Lung microvascular endothelial cell (primary cell): ENCODE measurements at regions not wholly inside any gene's neighbourhood (a gene's known extent, or its start where the extent isn't known, plus 50 kb on each side); places are given as distances from the start of the nearest gene placed in this dataset.
"Not testable (repeated sequence)": the region's sequence is repeated elsewhere in the genome, so short reads cannot be mapped to it uniquely, and the experiment has no call there.

ENCODE experiments used
- DNase-seq, 2 donors: peaks; one replicate each; pipeline versions ENCODE4 v3.0.0 to v3.0.0-alpha.2; 2010; ENCODE audit warnings: low read depth in 2 of 2

- no peak for DNase-seq
Measured at GRCh38 chr7:52592698-52593097, 442.7 kb upstream of the POM121L12 start.

DNA sequence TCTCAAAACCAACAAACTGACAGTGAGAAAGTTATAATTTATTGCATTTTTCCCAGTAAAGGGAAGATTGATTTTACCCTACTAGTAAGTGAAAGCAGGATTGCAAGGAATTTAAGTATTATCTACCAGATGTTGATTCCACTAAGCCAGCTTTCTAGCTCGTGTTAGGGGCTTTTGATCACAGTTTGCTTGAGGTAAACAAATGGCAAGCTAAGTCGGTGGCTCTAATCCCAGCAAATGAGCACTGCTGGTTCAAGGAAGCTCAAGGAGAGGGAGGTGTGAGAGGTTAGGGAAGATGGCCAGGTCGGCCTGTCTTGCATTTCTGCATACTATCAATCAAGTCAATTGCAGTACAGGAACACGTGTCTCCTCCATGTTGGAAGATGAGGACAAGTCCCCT, 448.7 kb upstream of the POM121L12 start:
- DNase-seq: no peak

DNA sequence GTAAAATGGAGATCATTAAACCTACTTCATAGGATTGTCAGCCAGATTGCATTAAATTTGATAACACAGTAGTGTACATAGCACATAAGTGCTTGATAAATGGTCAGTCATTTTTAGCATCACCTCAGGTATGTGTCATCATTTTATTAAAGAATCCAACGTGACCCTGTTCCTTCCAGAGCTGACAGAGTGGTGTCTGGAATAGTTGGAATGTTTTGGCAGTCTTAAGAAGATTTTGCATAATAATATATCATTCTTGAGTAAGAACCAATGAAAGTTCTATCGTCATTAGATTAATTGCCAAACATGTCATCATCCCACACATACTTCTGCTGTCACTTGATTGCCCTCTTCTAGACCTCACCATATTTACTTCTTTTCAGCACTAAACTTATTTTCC, 451.4 kb upstream of the POM121L12 start:
- no peak for DNase-seq

DNA sequence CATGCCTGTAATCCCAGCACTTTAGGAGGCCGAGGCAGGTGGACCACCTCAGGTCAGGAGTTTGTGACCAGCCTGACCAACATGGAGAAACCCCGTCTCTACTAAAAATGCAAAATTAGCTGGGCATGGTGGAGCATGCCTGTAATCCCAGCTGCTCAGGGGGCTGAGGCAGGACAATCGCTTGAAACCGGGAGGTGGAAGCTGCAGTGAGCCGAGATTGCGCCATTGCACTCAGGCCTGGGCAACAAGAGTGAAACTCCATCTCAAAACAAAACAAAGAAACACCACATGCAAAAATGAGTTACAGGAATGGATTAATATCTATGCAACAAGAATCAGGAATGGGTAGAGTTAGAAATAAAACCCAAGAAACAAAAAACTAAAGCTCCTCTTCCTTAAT, 462.3 kb upstream of the POM121L12 start:
- not testable (repeated sequence) for DNase-seq

DNA sequence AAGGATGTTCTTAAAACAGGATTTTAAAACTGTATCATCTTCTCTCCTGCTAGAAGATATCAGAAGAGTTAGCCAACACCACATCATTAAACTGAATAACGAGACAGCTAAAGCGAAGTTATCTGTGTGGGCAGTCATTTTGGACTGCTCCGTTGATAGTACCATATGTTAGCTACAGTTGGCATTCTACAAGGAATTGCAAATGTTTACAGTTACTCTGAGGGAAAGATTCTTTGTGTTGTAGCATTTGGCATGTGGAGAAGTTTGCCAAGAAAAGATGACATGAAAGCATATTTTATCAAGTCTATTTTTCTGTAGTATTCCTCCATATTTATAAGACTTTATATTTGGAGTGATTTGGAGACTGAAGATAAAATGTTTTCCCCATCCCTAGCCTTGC, 464.4 kb upstream of the POM121L12 start:
- DNase-seq: no peak

- DNase-seq: no peak
Measured at GRCh38 chr7:52569151-52569550, 466.3 kb upstream of the POM121L12 start.

DNA sequence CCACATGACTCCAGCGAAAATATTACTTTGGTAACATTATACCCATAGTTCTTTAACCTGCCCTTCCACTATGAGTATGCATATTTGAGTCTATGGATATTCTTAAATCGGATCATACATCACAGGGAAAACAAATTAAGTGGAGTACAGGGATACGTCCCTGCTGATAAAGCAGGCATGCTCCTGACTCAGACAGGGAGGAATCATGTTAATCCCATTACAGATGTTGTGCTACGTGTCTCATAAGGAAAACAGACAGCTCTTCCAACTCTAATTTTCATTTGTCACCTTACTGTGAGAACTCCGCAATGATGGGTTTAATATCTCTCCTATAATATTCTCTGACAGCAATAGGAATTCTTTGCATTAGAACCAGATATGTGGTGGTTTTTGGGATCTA, 469.5 kb upstream of the POM121L12 start:
- DNase-seq: no peak

GRCh38 chr7:52555805-52556204, 479.6 kb upstream of the POM121L12 start:
- DNase-seq: no peak

GRCh38 chr7:52547308-52547910, 488.0 kb upstream of the POM121L12 start:
- no peak for DNase-seq

DNA sequence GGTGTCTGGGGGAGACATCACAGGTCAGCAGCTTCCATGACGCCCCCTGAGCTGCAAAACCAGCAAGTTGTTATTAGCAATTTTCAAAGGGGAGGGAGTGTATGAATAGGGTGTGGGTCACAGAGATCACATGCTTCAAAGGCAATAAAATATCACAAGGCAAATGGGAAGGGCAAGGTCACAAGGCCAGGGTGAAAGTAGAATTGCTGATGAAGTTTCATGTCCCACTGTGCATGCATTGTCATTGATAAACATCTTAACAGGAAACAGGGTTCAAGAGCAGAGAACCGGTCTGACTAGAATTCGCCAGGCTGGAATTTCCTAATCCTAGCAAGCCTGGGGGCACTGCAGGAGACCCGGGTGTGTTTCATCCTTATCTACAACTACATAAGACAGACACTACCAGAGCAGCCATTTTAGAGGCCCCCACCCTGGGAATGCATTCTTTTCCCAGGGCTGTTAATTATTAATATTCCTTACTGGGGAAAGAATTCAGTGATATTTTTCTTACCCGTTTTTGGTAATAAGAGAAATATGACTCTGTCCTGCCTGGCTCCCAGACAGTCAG, 494.2 kb upstream of the POM121L12 start:
- not testable (repeated sequence) for DNase-seq

DNA sequence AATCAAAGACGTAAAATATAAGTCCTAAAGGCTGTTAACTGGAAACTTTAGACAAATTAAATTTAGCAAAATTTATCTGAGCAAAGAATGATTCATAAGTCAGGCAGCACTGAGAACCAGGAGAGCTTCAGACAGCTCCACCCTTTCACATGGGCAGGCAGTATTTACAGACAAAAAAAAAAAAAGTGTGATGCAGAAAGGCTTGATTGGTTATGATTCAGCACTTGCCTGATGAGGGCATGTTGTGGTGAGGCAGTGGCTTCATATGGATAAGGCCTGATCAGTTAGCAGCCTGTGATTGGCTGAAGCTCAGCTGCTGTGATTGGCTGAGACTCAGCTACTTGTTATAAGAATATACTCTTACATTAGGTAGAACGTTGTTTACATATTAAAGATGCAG, 495.4 kb upstream of the POM121L12 start:
- no peak for DNase-seq

DNA sequence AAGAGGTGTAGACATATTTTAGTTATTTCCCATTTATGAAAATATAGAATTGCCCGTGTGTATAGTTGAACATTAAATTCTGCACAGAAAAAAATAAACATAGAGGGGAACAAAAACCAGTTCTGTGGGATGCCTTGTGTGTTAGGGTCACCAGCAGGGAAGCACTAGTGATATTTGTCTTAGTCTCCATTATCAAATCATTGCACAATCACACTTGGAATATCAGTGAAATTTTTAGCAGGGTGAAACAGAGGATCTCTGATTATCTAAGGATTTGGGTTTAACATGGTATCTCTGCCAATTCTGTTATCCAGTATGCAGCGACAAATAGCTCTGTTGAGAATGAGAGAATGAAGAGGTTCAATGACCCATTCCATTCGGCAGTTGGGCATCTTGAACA, 496.0 kb upstream of the POM121L12 start:
- DNase-seq: no peak

- no peak for DNase-seq
Measured at GRCh38 chr7:52537051-52537450, 498.4 kb upstream of the POM121L12 start.

DNA sequence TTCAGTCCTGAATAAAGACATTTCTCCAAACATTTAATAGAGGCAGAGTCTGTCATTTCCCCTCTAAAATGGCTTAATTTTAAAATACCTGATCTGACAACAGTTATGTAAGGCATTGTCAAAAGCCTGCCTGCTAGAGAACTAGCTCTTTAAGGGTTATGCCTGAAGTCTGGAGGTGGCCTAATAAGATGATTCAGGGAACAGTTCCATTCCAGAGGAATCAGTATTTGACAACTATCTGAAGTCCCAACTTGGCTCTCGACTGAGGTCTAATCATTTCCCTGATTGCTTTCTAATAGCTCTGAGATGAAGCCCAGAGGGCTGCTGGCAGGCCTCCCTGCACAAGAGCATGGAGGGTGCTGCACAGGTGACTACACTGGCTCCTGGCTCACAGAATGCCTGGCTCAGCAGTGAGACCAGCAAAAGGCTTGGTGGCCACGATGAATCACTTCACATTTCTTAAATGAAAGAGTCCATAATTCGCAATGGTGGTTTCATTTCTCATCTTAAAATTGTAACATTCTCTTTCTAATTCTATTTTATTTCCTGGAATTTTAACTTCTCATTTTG, 509.6 kb upstream of the POM121L12 start:
- no peak for DNase-seq

- DNase-seq: no peak
Measured at GRCh38 chr7:52518869-52519268, 516.6 kb upstream of the POM121L12 start.

- DNase-seq: no peak
Measured at GRCh38 chr7:52512656-52513055, 522.8 kb upstream of the POM121L12 start.

DNA sequence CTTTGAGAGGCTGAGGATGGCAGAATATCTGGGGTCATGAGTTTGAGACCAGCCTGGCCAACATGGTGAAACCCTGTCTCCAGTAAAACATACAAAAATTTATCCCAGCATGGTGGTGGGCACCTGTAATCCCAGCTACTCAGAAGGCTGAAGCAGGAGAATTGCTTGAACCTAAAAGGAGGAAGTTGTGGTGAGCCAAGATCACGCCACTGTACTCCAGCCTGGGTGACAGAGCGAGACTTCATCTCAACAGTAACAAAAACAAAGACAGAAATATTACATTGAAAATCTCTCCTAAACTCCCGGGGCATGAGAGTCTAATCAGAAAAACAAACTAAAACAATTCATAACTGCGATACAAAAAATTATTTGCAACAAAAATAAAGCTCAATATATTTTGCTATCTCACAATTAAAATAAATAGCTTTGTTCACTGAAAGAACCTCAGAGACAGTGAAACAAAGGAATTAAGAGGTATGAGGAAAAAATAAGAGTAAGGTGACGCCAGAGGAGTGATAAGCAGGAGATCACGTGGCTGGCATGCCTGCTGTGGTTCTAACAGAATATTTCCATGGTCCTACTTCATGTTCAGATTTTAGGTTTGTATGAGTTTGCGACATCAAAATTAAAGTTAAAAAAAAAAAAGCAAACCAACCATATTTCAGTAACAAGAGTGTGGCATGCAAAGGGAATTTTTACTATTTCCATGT, 527.7 kb upstream of the POM121L12 start:
- DNase-seq: no peak

GRCh38 chr7:52506325-52506724, 529.1 kb upstream of the POM121L12 start:
- no peak for DNase-seq

- DNase-seq: no peak
Measured at GRCh38 chr7:52504561-52504960, 530.9 kb upstream of the POM121L12 start.

DNA sequence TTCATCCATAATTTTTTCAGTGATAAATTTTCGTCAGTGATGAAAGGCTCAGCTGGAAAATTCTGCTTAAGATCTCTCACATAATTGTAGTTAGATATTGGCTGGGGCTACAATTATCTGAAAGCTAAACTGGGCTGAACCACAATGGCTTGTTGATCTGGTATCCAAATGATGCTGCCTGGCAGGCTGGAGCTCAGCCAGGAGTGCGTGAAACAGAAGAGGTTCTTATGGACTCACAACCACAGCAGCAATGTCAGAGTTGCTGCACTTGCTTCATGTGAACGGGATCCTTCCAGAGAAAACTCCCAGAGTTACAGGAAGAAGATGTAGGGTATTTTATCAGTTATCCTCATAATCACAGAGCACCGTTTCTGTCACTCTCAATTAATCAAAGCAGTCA, 533.2 kb upstream of the POM121L12 start:
- no peak for DNase-seq

DNA sequence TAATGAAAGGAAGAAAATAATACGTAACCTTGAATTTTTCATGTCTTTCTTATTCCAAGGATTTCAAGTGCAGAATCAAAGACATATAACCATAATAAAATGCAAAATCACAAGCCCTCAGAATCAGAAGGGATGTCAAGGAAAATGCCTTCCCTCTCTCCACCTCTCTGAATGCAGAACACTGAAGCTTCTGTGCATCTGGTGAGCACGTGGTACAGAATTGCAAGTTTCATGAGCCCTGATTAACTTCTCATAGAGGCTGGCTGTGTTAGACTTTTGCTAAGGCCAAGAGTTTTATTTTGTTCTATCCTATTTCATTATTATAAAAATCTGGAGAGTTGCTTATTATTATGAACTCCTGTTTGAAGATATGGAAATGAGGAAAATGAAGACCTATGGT, 533.7 kb upstream of the POM121L12 start:
- DNase-seq: no peak

DNA sequence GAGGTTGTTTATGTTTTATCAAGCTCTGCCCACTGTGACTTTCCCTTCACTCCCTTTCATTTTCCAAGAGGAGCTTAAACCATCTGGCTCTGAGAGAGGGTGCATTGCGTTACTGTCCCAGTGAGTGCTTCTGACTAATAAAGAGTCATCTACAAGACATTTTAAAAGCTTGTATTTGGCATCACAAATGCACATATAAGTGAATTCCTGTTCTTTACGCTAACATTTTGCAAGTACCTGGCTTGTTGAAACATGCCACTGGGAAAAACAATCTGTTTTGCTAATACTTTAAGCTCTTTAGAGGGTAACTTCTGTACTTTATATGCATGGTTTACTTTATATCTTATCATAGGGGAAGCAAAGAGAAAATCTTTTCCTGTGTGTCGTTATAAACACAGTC, 534.6 kb upstream of the POM121L12 start:
- no peak for DNase-seq

DNA sequence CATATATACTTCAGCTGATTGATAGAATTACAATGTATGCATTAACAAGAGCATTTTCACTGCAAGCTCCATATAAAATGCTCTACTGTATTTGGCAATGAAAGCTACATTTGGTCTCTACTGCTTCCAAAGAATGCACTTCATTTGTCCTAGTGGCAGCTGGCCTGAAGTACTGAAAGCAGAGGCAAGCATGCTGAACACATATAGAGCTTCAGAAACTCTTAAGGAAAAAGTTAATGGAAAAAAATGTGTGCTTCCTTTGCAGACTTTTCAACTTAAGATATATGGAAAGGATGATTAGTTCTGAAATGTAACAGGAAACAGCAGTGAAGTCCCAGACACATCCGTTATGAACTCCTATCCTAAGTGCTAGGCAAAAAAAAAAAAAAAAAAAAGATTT, 537.1 kb upstream of the POM121L12 start:
- DNase-seq: no peak
